SK-N-SH treated with all-trans-retinoic acid at 6 μM for 48 hours (cell line): ENCODE measurements at regions not wholly inside any gene's neighbourhood (a gene's known extent, or its start where the extent isn't known, plus 50 kb on each side); places are given as distances from the start of the nearest gene placed in this dataset.

Source experiments
- ARNTL ChIP-seq: fragments of 450-650 bp; formaldehyde crosslinking; IDR thresholded peaks from 2 replicates; pipeline ENCODE4 v1.5.0; 2020; ENCODE audit warnings: low read depth, mild to moderate bottlenecking, moderate library complexity, borderline replicate concordance
- BACH2 ChIP-seq: fragments of 250-450 bp; sonication (Bioruptor Pico); IDR thresholded peaks from 2 replicates; pipeline ENCODE4 v1.9.0; 2021; ENCODE audit warnings: mild to moderate bottlenecking, borderline replicate concordance
- CREB5 ChIP-seq: fragments of 250-450 bp; sonication (Bioruptor Pico); IDR thresholded peaks from 2 replicates; pipeline ENCODE4 v1.5.1; 2020; ENCODE audit warnings: low read depth, mild to moderate bottlenecking, moderate library complexity
- GLIS3 ChIP-seq: fragments of 250-450 bp; sonication (Bioruptor Pico); IDR thresholded peaks from 2 replicates; pipeline ENCODE4 v1.5.0; 2020; ENCODE audit warnings: mild to moderate bottlenecking, moderate library complexity
- PATZ1 ChIP-seq: fragments of 250-450 bp; sonication (Bioruptor Pico); IDR thresholded peaks from 2 replicates; pipeline ENCODE4 v1.8.0; 2020; ENCODE audit warnings: mild to moderate bottlenecking, moderate library complexity, borderline replicate concordance
- RARB ChIP-seq: fragments of 250-450 bp; sonication (Bioruptor Pico); IDR thresholded peaks from 2 replicates; pipeline ENCODE4 v1.8.0; 2021; ENCODE audit warnings: mild to moderate bottlenecking, moderate library complexity
- TOX ChIP-seq: fragments of 250-450 bp; sonication (Bioruptor Pico); IDR thresholded peaks from 2 replicates; pipeline ENCODE4 v1.8.0; 2021; ENCODE audit warnings: mild to moderate bottlenecking, moderate library complexity, borderline replicate concordance
- TSHZ2 ChIP-seq: fragments of 250-450 bp; sonication (Bioruptor Pico); IDR thresholded peaks from 2 replicates; pipeline ENCODE4 v1.5.0; 2020; ENCODE audit warnings: mild to moderate bottlenecking, moderate library complexity
- ZC3H10 ChIP-seq: fragments of 250-450 bp; sonication (Bioruptor Pico); IDR thresholded peaks from 2 replicates; pipeline ENCODE4 v1.5.1; 2021; ENCODE audit warnings: mild to moderate bottlenecking, moderate library complexity
- ZFP3 ChIP-seq: fragments of 250-450 bp; sonication (Bioruptor Pico); IDR thresholded peaks from 2 replicates; pipeline ENCODE4 v1.5.0; 2020; ENCODE audit warnings: mild to moderate bottlenecking, moderate library complexity
- ZFP30 ChIP-seq: fragments of 450-650 bp; formaldehyde crosslinking; IDR thresholded peaks from 2 replicates; pipeline ENCODE4 v1.5.0; 2022; ENCODE audit warnings: mild to moderate bottlenecking, moderate library complexity
- ZNF565 ChIP-seq: fragments of 450-650 bp; formaldehyde crosslinking; conservative IDR thresholded peaks from 2 replicates; pipeline ENCODE4 v1.5.0; 2020; ENCODE audit warnings: low read depth, mild to moderate bottlenecking, moderate library complexity
- ZNF70 ChIP-seq: fragments of 450-650 bp; formaldehyde crosslinking; IDR thresholded peaks from 2 replicates; pipeline ENCODE4 v1.5.0; 2020; ENCODE audit warnings: mild to moderate bottlenecking, moderate library complexity
- ZNF8 ChIP-seq: fragments of 450-650 bp; formaldehyde crosslinking; IDR thresholded peaks from 2 replicates; pipeline ENCODE4 v1.5.0; 2020; ENCODE audit warnings: mild to moderate bottlenecking, moderate library complexity

DNA sequence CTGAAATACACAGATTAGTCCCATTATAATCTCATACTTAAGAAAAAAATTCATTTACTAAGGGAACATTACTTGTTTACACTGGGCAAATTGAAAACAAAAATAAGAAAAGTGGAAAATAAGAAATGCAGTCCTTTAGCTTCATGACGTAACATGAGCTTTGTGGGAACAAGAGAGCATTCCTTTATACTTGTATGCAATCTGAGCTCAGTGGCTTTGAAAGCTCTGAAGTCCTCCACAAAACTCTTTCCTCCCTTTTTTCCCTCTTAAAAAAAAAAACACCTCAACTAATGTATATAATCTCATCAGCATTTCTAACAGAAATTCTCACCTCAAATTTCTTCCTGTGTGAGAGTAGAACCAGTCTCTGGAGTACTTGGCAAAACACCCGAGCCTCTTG lies 76.9 kb upstream of the OTX2 start:
- TF ChIP-seq ZNF8 (CRISPR knock-in tag) (no peak), PATZ1 (no peak), ZFP3 (CRISPR knock-in tag) (no peak), CREB5 (no peak), BACH2 (CRISPR knock-in tag) (no peak), ZFP30 (CRISPR knock-in tag) (no peak), RARB (no peak), GLIS3 (CRISPR knock-in tag) (no peak), ARNTL (CRISPR knock-in tag) (no peak), TSHZ2 (no peak), ZNF565 (CRISPR knock-in tag) (no peak), ZC3H10 (CRISPR knock-in tag) (no peak), TOX (CRISPR knock-in tag) (no peak), ZNF70 (CRISPR knock-in tag) (no peak)
